Activated CD8-positive, alpha-beta T cell treated with anti-CD3 and anti-CD28 coated beads for 36 hours (primary cell): ENCODE measurements at regions not wholly inside any gene's neighbourhood (a gene's known extent, or its start where the extent isn't known, plus 50 kb on each side); places are given as distances from the start of the nearest gene placed in this dataset.

Source experiments
- ATAC-seq: fragments of 200-7000 bp; cut with Tn5 transposase; one replicate; pipeline ENCODE4 v1.10.0; 2021; ENCODE audit warnings: mild to moderate bottlenecking, moderate library complexity
- CTCF ChIA-PET: fragments of 350-600 bp; sonication (Branson Sonifier 250); formaldehyde crosslinking; loops from one replicate; lab custom pipeline; 2021; ENCODE audit warnings: antibody characterized with exemption; lab: Charles Lee
- POLR2A ChIA-PET: fragments of 350-600 bp; sonication (Branson Sonifier 250); formaldehyde crosslinking; loops from one replicate; lab custom pipeline; 2021; ENCODE audit warnings: antibody characterized with exemption; lab: Charles Lee
- DNase-seq: peaks from one replicate; pipeline ENCODE4 v3.0.0-alpha.2; 2020
- H3K27ac Mint-ChIP-seq: one replicate; pipeline ENCODE4 v1.8.0; 2021; ENCODE audit warnings: mild to moderate bottlenecking, mixed read lengths
- H3K27me3 Mint-ChIP-seq: one replicate; pipeline ENCODE4 v1.8.0; 2021; ENCODE audit warnings: mixed read lengths
- H3K36me3 Mint-ChIP-seq: one replicate; pipeline ENCODE4 v1.8.0; 2021; ENCODE audit warnings: low read depth, mixed read lengths
- H3K4me1 Mint-ChIP-seq: one replicate; pipeline ENCODE4 v1.8.0; 2021; ENCODE audit warnings: low read depth, mixed read lengths
- H3K4me3 Mint-ChIP-seq: one replicate; pipeline ENCODE4 v1.8.0; 2021; ENCODE audit warnings: mild to moderate bottlenecking, moderate library complexity, mixed read lengths
- H3K9me3 Mint-ChIP-seq: one replicate; pipeline ENCODE4 v1.8.0; 2021; ENCODE audit warnings: mixed read lengths
- CTCF ChIP-seq: fragments of 200-600 bp; IDR thresholded peaks from one replicate; pipeline ENCODE4 v1.8.0; 2022; ENCODE audit warnings: antibody characterized with exemption, mild to moderate bottlenecking
- intact Hi-C: fragments of 100-400 bp; cut with micrococcal nuclease; formaldehyde crosslinking; loops from one replicate; pipeline ENCODE4 v1.10.0; 2022

- POLR2A ChIA-PET = interaction anchor here (0.5 kb wide), 1 partner anchor 392 kb away, joined by 3 read pairs; no protein-coding TSS in a partner anchor
- Mint-ChIP-seq H3K4me1 (no peaks in the 10 kb centered on the region), H3K27me3 (peaks cover 2% of the 10 kb centered on the region), H3K4me3 (no peak overlapping the region), H3K27ac (no peak overlapping the region), H3K9me3 (peaks cover 6% of the 10 kb centered on the region), H3K36me3 (no peaks in the 10 kb centered on the region)
- DNase-seq (no peak), ATAC-seq (no peak)
- intact Hi-C loops = no loop called here
- TF ChIP-seq CTCF = no peak
- CTCF ChIA-PET = no interaction called here
Observed at GRCh38 chr17:14775731-14776492, 475.0 kb downstream of the HS3ST3B1 start.

GRCh38 chr17:14774774-14775173 is 473.9 kb downstream of the HS3ST3B1 start:
- no peak overlapping the region for H3K4me3 Mint-ChIP-seq
- no peaks in the 10 kb centered on the region for H3K4me1 Mint-ChIP-seq
- H3K9me3 Mint-ChIP-seq = peaks cover 6% of the 10 kb centered on the region
- intact Hi-C loops = no loop called here
- TF ChIP-seq CTCF = no peak
- H3K27me3 Mint-ChIP-seq = peaks cover 3% of the 10 kb centered on the region
- no peak overlapping the region for H3K27ac Mint-ChIP-seq
- CTCF ChIA-PET = no interaction called here
- no peak for ATAC-seq
- H3K36me3 Mint-ChIP-seq = no peaks in the 10 kb centered on the region
- DNase-seq = no peak
- POLR2A ChIA-PET = no interaction called here

- TF ChIP-seq CTCF = no peak
- peaks cover 3% of the 10 kb centered on the region for H3K27me3 Mint-ChIP-seq
- intact Hi-C loops = no loop called here
- POLR2A ChIA-PET = no interaction called here
- ATAC-seq = no peak
- CTCF ChIA-PET = interaction anchor here (1.2 kb wide), 1 partner anchor 12 kb away, joined by 4 read pairs; no protein-coding TSS in a partner anchor
- no peaks in the 10 kb centered on the region for H3K4me1 Mint-ChIP-seq
- no peak overlapping the region for H3K27ac Mint-ChIP-seq
- no peak overlapping the region for H3K4me3 Mint-ChIP-seq
- DNase-seq = no peak
- H3K36me3 Mint-ChIP-seq = no peaks in the 10 kb centered on the region
- peaks cover 14% of the 10 kb centered on the region for H3K9me3 Mint-ChIP-seq
Observed at GRCh38 chr17:14772776-14773175, 471.9 kb downstream of the HS3ST3B1 start.

GRCh38 chr17:14771543-14771942 is 470.7 kb downstream of the HS3ST3B1 start:
- H3K9me3 Mint-ChIP-seq = peaks cover 14% of the 10 kb centered on the region
- no peak overlapping the region for H3K27ac Mint-ChIP-seq
- intact Hi-C loops = no loop called here
- TF ChIP-seq CTCF = no peak
- POLR2A ChIA-PET = no interaction called here
- CTCF ChIA-PET = no interaction called here
- H3K4me1 Mint-ChIP-seq = no peaks in the 10 kb centered on the region
- peaks cover 3% of the 10 kb centered on the region for H3K27me3 Mint-ChIP-seq
- no peak overlapping the region for H3K4me3 Mint-ChIP-seq
- ATAC-seq = no peak
- no peaks in the 10 kb centered on the region for H3K36me3 Mint-ChIP-seq
- DNase-seq = no peak

- no peaks in the 10 kb centered on the region for H3K36me3 Mint-ChIP-seq
- ATAC-seq = no peak
- no peak overlapping the region for H3K4me3 Mint-ChIP-seq
- no peak overlapping the region for H3K27ac Mint-ChIP-seq
- H3K27me3 Mint-ChIP-seq = peaks cover 2% of the 10 kb centered on the region
- TF ChIP-seq CTCF = no peak
- DNase-seq = no peak
- H3K4me1 Mint-ChIP-seq = no peaks in the 10 kb centered on the region
- POLR2A ChIA-PET = no interaction called here
- peaks cover 8% of the 10 kb centered on the region for H3K9me3 Mint-ChIP-seq
- intact Hi-C loops = no loop called here
- CTCF ChIA-PET = no interaction called here
Observed at GRCh38 chr17:14768923-14769322, 468.0 kb downstream of the HS3ST3B1 start.
